ENCODE measurements at regions not wholly inside any gene's neighbourhood (a gene's known extent, or its start where the extent isn't known, plus 50 kb on each side); places are given as distances from the start of the nearest gene placed in this dataset.

- H3K9ac ChIP-seq (ENCODE audit: low read length in 3 of 3), result no peak overlapping the region
- TF ChIP-seq, protein P1, sequence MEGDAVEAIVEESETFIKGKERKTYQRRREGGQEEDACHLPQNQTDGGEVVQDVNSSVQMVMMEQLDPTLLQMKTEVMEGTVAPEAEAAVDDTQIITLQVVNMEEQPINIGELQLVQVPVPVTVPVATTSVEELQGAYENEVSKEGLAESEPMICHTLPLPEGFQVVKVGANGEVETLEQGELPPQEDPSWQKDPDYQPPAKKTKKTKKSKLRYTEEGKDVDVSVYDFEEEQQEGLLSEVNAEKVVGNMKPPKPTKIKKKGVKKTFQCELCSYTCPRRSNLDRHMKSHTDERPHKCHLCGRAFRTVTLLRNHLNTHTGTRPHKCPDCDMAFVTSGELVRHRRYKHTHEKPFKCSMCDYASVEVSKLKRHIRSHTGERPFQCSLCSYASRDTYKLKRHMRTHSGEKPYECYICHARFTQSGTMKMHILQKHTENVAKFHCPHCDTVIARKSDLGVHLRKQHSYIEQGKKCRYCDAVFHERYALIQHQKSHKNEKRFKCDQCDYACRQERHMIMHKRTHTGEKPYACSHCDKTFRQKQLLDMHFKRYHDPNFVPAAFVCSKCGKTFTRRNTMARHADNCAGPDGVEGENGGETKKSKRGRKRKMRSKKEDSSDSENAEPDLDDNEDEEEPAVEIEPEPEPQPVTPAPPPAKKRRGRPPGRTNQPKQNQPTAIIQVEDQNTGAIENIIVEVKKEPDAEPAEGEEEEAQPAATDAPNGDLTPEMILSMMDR (IDR thresholded peaks at IDR 0.05; ENCODE audit: borderline replicate concordance, extremely low read depth, insufficient read depth), result no peak
- no peaks in the 10 kb centered on the region for H3K4me1 ChIP-seq (ENCODE audit: control insufficient read depth in 2 of 3, insufficient read depth in 2 of 3, low read depth in 1 of 3, low read length in 3 of 3)
- H3K4me3 ChIP-seq (ENCODE audit: low read length in 3 of 3), result no peak overlapping the region
- H3K9me3 ChIP-seq (ENCODE audit: control insufficient read depth in 2 of 3, insufficient read depth in 1 of 3, low read length in 3 of 3), result no peaks in the 10 kb centered on the region
- intact Hi-C loops (cut with DNase I), result no loop called here
- no peak overlapping the region for H3K27ac ChIP-seq (ENCODE audit: low read depth in 2 of 2, low read length in 2 of 2)
- no peaks in the 10 kb centered on the region for H3K36me3 ChIP-seq (ENCODE audit: control insufficient read depth in 2 of 3, insufficient read depth in 3 of 3, low read length in 3 of 3)
- no peak for FAIRE-seq
- H3K27me3 ChIP-seq (ENCODE audit: control insufficient read depth, insufficient read depth, low read length), result no peaks in the 10 kb centered on the region
- DNase-seq, result no peak
These were observed 126.5 kb upstream of the CDH18 start for GRCh38 chr5:20114526-20114925.

- H3K9me3 ChIP-seq (ENCODE audit: control insufficient read depth in 2 of 3, insufficient read depth in 1 of 3, low read length in 3 of 3), result no peaks in the 10 kb centered on the region
- H3K9ac ChIP-seq (ENCODE audit: low read length in 3 of 3), result no peak overlapping the region
- intact Hi-C loops (cut with DNase I), result no loop called here
- no peak overlapping the region for H3K4me3 ChIP-seq (ENCODE audit: low read length in 3 of 3)
- H3K36me3 ChIP-seq (ENCODE audit: control insufficient read depth in 2 of 3, insufficient read depth in 3 of 3, low read length in 3 of 3), result no peaks in the 10 kb centered on the region
- FAIRE-seq (no peak), DNase-seq (no peak)
- H3K4me1 ChIP-seq (ENCODE audit: control insufficient read depth in 2 of 3, insufficient read depth in 2 of 3, low read depth in 1 of 3, low read length in 3 of 3), result no peaks in the 10 kb centered on the region
- TF ChIP-seq, protein P1 (IDR thresholded peaks at IDR 0.05; ENCODE audit: borderline replicate concordance, extremely low read depth, insufficient read depth), result no peak
- H3K27me3 ChIP-seq (ENCODE audit: control insufficient read depth, insufficient read depth, low read length), result no peaks in the 10 kb centered on the region
- no peak overlapping the region for H3K27ac ChIP-seq (ENCODE audit: low read depth in 2 of 2, low read length in 2 of 2)
These were observed 125.9 kb upstream of the CDH18 start for GRCh38 chr5:20113931-20114330.

DNA sequence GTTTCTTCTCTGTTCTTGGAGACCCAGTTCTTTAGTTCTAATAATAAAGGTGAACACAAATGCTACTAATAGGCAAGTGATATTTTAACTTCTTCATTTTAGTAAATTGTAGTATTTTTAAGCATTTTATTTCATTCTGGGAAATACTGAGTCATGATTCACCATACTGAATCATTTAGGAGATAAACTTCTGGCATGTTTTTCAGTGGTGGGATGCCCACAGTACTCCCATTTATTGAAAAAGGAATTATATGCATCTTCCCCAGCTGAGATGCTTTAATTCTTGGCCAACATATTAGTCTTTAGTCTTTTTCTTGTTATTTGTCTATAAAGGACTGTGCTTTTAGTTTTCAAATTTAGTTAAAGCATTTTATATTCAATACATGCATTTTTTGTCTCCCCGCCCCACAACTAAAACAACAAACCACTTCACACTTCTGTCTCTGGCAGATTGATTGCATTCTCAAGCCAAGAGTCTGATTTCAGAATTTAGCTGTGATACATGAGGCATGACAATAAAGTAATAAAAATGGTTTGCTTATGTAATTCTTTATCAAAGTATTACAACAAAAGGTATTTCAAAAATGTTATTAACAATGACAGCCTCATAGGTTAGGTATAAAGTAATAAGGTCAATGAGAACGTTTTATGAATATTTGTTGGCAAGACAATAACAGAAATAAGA lies 125.2 kb upstream of the CDH18 start:
- no peaks in the 10 kb centered on the region for H3K4me1 ChIP-seq (ENCODE audit: control insufficient read depth in 2 of 3, insufficient read depth in 2 of 3, low read depth in 1 of 3, low read length in 3 of 3)
- H3K36me3 ChIP-seq (ENCODE audit: control insufficient read depth in 2 of 3, insufficient read depth in 3 of 3, low read length in 3 of 3), result no peaks in the 10 kb centered on the region
- DNase-seq, result no peak
- no peaks in the 10 kb centered on the region for H3K27me3 ChIP-seq (ENCODE audit: control insufficient read depth, insufficient read depth, low read length)
- H3K4me3 ChIP-seq (ENCODE audit: low read length in 3 of 3), result no peak overlapping the region
- no peak for FAIRE-seq
- H3K27ac ChIP-seq (ENCODE audit: low read depth in 2 of 2, low read length in 2 of 2), result no peak overlapping the region
- TF ChIP-seq, protein P1 (IDR thresholded peaks at IDR 0.05; ENCODE audit: borderline replicate concordance, extremely low read depth, insufficient read depth), result no peak
- intact Hi-C loops (cut with DNase I), result no loop called here
- no peaks in the 10 kb centered on the region for H3K9me3 ChIP-seq (ENCODE audit: control insufficient read depth in 2 of 3, insufficient read depth in 1 of 3, low read length in 3 of 3)
- no peak overlapping the region for H3K9ac ChIP-seq (ENCODE audit: low read length in 3 of 3)

- Histone ChIP-seq H3K36me3 (ENCODE audit: control insufficient read depth in 2 of 3, insufficient read depth in 3 of 3, low read length in 3 of 3) (no peaks in the 10 kb centered on the region), H3K27ac (ENCODE audit: low read depth in 2 of 2, low read length in 2 of 2) (no peak overlapping the region), H3K9ac (ENCODE audit: low read length in 3 of 3) (no peak overlapping the region), H3K4me3 (ENCODE audit: low read length in 3 of 3) (peak overlapping the region in 1 of 3 donors; percentile 17), H3K9me3 (ENCODE audit: control insufficient read depth in 2 of 3, insufficient read depth in 1 of 3, low read length in 3 of 3) (no peaks in the 10 kb centered on the region), H3K4me1 (ENCODE audit: control insufficient read depth in 2 of 3, insufficient read depth in 2 of 3, low read depth in 1 of 3, low read length in 3 of 3) (no peaks in the 10 kb centered on the region), H3K27me3 (ENCODE audit: control insufficient read depth, insufficient read depth, low read length) (no peaks in the 10 kb centered on the region)
- TF ChIP-seq, protein P1 (IDR thresholded peaks at IDR 0.05; ENCODE audit: borderline replicate concordance, extremely low read depth, insufficient read depth), result no peak
- intact Hi-C loops (cut with DNase I), result no loop called here
- FAIRE-seq (no peak), DNase-seq (peak in 3 of 5 donors; percentile 10 to 35 (median 15))
These were observed 121.3 kb upstream of the CDH18 start for GRCh38 chr5:20109326-20109725.

Data from kidney (tissue), 13 donors.